Fibroblast of mammary gland (primary cell): ENCODE measurements at regions not wholly inside any gene's neighbourhood (a gene's known extent, or its start where the extent isn't known, plus 50 kb on each side); places are given as distances from the start of the nearest gene placed in this dataset.

Experiments used
- DNase-seq: peaks from one replicate; pipeline ENCODE4 v3.0.0-alpha.2; 2010; ENCODE audit warnings: low read depth
- H3K4me3 ChIP-seq: 2 replicates; pipeline ENCODE4 v1.5.1; 2011; ENCODE audit warnings: low read depth, mild to moderate bottlenecking, low read length, moderate library complexity; ENCODE audit not compliant: control insufficient read depth
- TF ChIP-seq, protein P1 (sequence below): conservative IDR thresholded peaks from 2 replicates; pipeline ENCODE4 v1.5.1; 2011; ENCODE audit warnings: low read depth, low read length, inconsistent platforms; ENCODE audit not compliant: control insufficient read depth, insufficient read depth

GRCh38 chr6:98783578-98783977 is 50.8 kb upstream of the POU3F2 start:
- no peak overlapping the region for H3K4me3 ChIP-seq
- no peak for DNase-seq
- TF ChIP-seq, protein P1, sequence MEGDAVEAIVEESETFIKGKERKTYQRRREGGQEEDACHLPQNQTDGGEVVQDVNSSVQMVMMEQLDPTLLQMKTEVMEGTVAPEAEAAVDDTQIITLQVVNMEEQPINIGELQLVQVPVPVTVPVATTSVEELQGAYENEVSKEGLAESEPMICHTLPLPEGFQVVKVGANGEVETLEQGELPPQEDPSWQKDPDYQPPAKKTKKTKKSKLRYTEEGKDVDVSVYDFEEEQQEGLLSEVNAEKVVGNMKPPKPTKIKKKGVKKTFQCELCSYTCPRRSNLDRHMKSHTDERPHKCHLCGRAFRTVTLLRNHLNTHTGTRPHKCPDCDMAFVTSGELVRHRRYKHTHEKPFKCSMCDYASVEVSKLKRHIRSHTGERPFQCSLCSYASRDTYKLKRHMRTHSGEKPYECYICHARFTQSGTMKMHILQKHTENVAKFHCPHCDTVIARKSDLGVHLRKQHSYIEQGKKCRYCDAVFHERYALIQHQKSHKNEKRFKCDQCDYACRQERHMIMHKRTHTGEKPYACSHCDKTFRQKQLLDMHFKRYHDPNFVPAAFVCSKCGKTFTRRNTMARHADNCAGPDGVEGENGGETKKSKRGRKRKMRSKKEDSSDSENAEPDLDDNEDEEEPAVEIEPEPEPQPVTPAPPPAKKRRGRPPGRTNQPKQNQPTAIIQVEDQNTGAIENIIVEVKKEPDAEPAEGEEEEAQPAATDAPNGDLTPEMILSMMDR = no peak
